ENCODE measurements at regions not wholly inside any gene's neighbourhood (a gene's known extent, or its start where the extent isn't known, plus 50 kb on each side); places are given as distances from the start of the nearest gene placed in this dataset.

- H3K36me3 Mint-ChIP-seq (ENCODE audit: insufficient read depth): no peaks in the 10 kb centered on the region
- H3K4me3 Mint-ChIP-seq: no peak overlapping the region
- no peak for ATAC-seq (replicated peaks)
- no peak for DNase-seq
- peaks cover 1 to 7% of the 10 kb centered on the region in 2 donors for H3K9me3 Mint-ChIP-seq
- H3K27me3 Mint-ChIP-seq: peaks cover 51 to 85% of the 10 kb centered on the region in 2 donors
- no peak overlapping the region for H3K27ac Mint-ChIP-seq
- H3K4me1 Mint-ChIP-seq (ENCODE audit: low read depth in 2 of 2): no peaks in the 10 kb centered on the region
These were observed 68.9 kb downstream of the NCR2 start for GRCh38 chr6:41404182-41404845.

- peaks cover 1 to 7% of the 10 kb centered on the region in 2 donors for H3K9me3 Mint-ChIP-seq
These were observed 70.7 kb downstream of the NCR2 start for GRCh38 chr6:41405941-41406727.

GRCh38 chr6:41406728-41407489, 71.5 kb downstream of the NCR2 start:
- DNase-seq: no peak
- no peak overlapping the region for H3K27ac Mint-ChIP-seq
- no peaks in the 10 kb centered on the region for H3K36me3 Mint-ChIP-seq (ENCODE audit: insufficient read depth)
- no peaks in the 10 kb centered on the region for H3K4me1 Mint-ChIP-seq (ENCODE audit: low read depth in 2 of 2)
- H3K27me3 Mint-ChIP-seq: peaks cover 26 to 65% of the 10 kb centered on the region in 2 donors
- H3K4me3 Mint-ChIP-seq: no peak overlapping the region
- no peaks in the 10 kb centered on the region for H3K9me3 Mint-ChIP-seq
- ATAC-seq (replicated peaks): no peak

More at GRCh38 chr6:41405941-41406727, 70.7 kb downstream of the NCR2 start:
- no peak for DNase-seq
- Mint-ChIP-seq H3K27ac (no peak overlapping the region), H3K4me3 (no peak overlapping the region), H3K4me1 (ENCODE audit: low read depth in 2 of 2) (no peaks in the 10 kb centered on the region), H3K36me3 (ENCODE audit: insufficient read depth) (no peaks in the 10 kb centered on the region), H3K27me3 (peaks cover 33 to 67% of the 10 kb centered on the region in 2 donors)
- ATAC-seq (replicated peaks): no peak

GRCh38 chr6:41408576-41408975, 73.2 kb downstream of the NCR2 start:
- Mint-ChIP-seq H3K27me3 (peaks cover 20 to 66% of the 10 kb centered on the region in 2 donors), H3K27ac (no peak overlapping the region), H3K36me3 (ENCODE audit: insufficient read depth) (no peaks in the 10 kb centered on the region), H3K4me1 (ENCODE audit: low read depth in 2 of 2) (no peaks in the 10 kb centered on the region), H3K4me3 (no peak overlapping the region), H3K9me3 (no peaks in the 10 kb centered on the region)
- ATAC-seq (replicated peaks): no peak
- no peak for DNase-seq

- DNase-seq (no peak), ATAC-seq (replicated peaks) (no peak)
- no peak overlapping the region for H3K27ac Mint-ChIP-seq
- H3K36me3 Mint-ChIP-seq (ENCODE audit: insufficient read depth): no peaks in the 10 kb centered on the region
- H3K9me3 Mint-ChIP-seq: no peaks in the 10 kb centered on the region
- H3K4me3 Mint-ChIP-seq: no peak overlapping the region
- no peaks in the 10 kb centered on the region for H3K4me1 Mint-ChIP-seq (ENCODE audit: low read depth in 2 of 2)
- peaks cover 20 to 66% of the 10 kb centered on the region in 2 donors for H3K27me3 Mint-ChIP-seq
These were observed 73.6 kb downstream of the NCR2 start for GRCh38 chr6:41408982-41409381.

- DNase-seq (no peak), ATAC-seq (replicated peaks) (no peak)
- H3K27me3 Mint-ChIP-seq: peaks cover 20 to 66% of the 10 kb centered on the region in 2 donors
- no peak overlapping the region for H3K4me3 Mint-ChIP-seq
- H3K4me1 Mint-ChIP-seq (ENCODE audit: low read depth in 2 of 2): no peaks in the 10 kb centered on the region
- H3K9me3 Mint-ChIP-seq: no peaks in the 10 kb centered on the region
- no peaks in the 10 kb centered on the region for H3K36me3 Mint-ChIP-seq (ENCODE audit: insufficient read depth)
- no peak overlapping the region for H3K27ac Mint-ChIP-seq
These were observed 74.1 kb downstream of the NCR2 start for GRCh38 chr6:41409489-41409888.

- peaks cover 6 to 7% of the 10 kb centered on the region in 2 donors for H3K4me1 Mint-ChIP-seq (ENCODE audit: low read depth in 2 of 2)
- no peak overlapping the region for H3K27ac Mint-ChIP-seq
- H3K36me3 Mint-ChIP-seq (ENCODE audit: insufficient read depth): no peaks in the 10 kb centered on the region
- ATAC-seq (replicated peaks) (no peak), DNase-seq (no peak)
- no peak overlapping the region for H3K4me3 Mint-ChIP-seq
- peaks cover 42 to 72% of the 10 kb centered on the region in 2 donors for H3K27me3 Mint-ChIP-seq
- H3K9me3 Mint-ChIP-seq: no peaks in the 10 kb centered on the region
These were observed 76.6 kb downstream of the NCR2 start for GRCh38 chr6:41411961-41412360.

- Mint-ChIP-seq H3K4me3 (no peak overlapping the region), H3K36me3 (ENCODE audit: insufficient read depth) (no peaks in the 10 kb centered on the region), H3K4me1 (ENCODE audit: low read depth in 2 of 2) (peaks cover 6 to 7% of the 10 kb centered on the region in 2 donors), H3K27ac (no peak overlapping the region), H3K27me3 (peaks cover 55 to 76% of the 10 kb centered on the region in 2 donors), H3K9me3 (no peaks in the 10 kb centered on the region)
- DNase-seq: no peak
- no peak for ATAC-seq (replicated peaks)
These were observed 77.8 kb downstream of the NCR2 start for GRCh38 chr6:41413250-41413649.

- H3K4me1 Mint-ChIP-seq (ENCODE audit: low read depth in 2 of 2): peaks cover 6 to 7% of the 10 kb centered on the region in 2 donors
- H3K4me3 Mint-ChIP-seq: no peak overlapping the region
- ATAC-seq (replicated peaks): no peak
- H3K27ac Mint-ChIP-seq: peak overlapping the region in 1 of 2 donors; percentile 59
- H3K36me3 Mint-ChIP-seq (ENCODE audit: insufficient read depth): no peaks in the 10 kb centered on the region
- peaks cover 76 to 96% of the 10 kb centered on the region in 2 donors for H3K27me3 Mint-ChIP-seq
- DNase-seq: no peak
- H3K9me3 Mint-ChIP-seq: no peaks in the 10 kb centered on the region
These were observed 81.1 kb downstream of the NCR2 start for GRCh38 chr6:41416501-41416837.

GRCh38 chr6:41418741-41419140, 83.3 kb downstream of the NCR2 start:
- H3K27ac Mint-ChIP-seq: no peak overlapping the region
- H3K36me3 Mint-ChIP-seq (ENCODE audit: insufficient read depth): no peaks in the 10 kb centered on the region
- peaks cover 6 to 7% of the 10 kb centered on the region in 2 donors for H3K4me1 Mint-ChIP-seq (ENCODE audit: low read depth in 2 of 2)
- ATAC-seq (replicated peaks) (no peak), DNase-seq (no peak)
- H3K27me3 Mint-ChIP-seq: peaks cover 72 to 89% of the 10 kb centered on the region in 2 donors
- no peak overlapping the region for H3K4me3 Mint-ChIP-seq
- no peaks in the 10 kb centered on the region for H3K9me3 Mint-ChIP-seq

GRCh38 chr6:41419385-41419784, 84.0 kb downstream of the NCR2 start:
- Mint-ChIP-seq H3K36me3 (ENCODE audit: insufficient read depth) (no peaks in the 10 kb centered on the region), H3K27me3 (peaks cover 66 to 82% of the 10 kb centered on the region in 2 donors), H3K9me3 (no peaks in the 10 kb centered on the region), H3K27ac (no peak overlapping the region), H3K4me3 (no peak overlapping the region), H3K4me1 (ENCODE audit: low read depth in 2 of 2) (peaks cover 6 to 7% of the 10 kb centered on the region in 2 donors)
- DNase-seq (no peak), ATAC-seq (replicated peaks) (no peak)

- DNase-seq (no peak), ATAC-seq (replicated peaks) (no peak)
- no peaks in the 10 kb centered on the region for H3K36me3 Mint-ChIP-seq (ENCODE audit: insufficient read depth)
- H3K9me3 Mint-ChIP-seq: no peaks in the 10 kb centered on the region
- H3K27ac Mint-ChIP-seq: no peak overlapping the region
- no peak overlapping the region for H3K4me3 Mint-ChIP-seq
- H3K27me3 Mint-ChIP-seq: peaks cover 58 to 74% of the 10 kb centered on the region in 2 donors
- H3K4me1 Mint-ChIP-seq (ENCODE audit: low read depth in 2 of 2): peaks cover 6 to 7% of the 10 kb centered on the region in 2 donors
These were observed 84.8 kb downstream of the NCR2 start for GRCh38 chr6:41420186-41420585.

- DNase-seq (no peak), ATAC-seq (replicated peaks) (no peak)
- Mint-ChIP-seq H3K27ac (no peak overlapping the region), H3K9me3 (no peaks in the 10 kb centered on the region), H3K4me3 (no peak overlapping the region), H3K36me3 (ENCODE audit: insufficient read depth) (no peaks in the 10 kb centered on the region), H3K4me1 (ENCODE audit: low read depth in 2 of 2) (peaks cover 0 to 2% of the 10 kb centered on the region in 2 donors), H3K27me3 (peaks cover 38 to 55% of the 10 kb centered on the region in 2 donors)
These were observed 86.8 kb downstream of the NCR2 start for GRCh38 chr6:41422161-41422560.
